ENCODE measurements at regions not wholly inside any gene's neighbourhood (a gene's known extent, or its start where the extent isn't known, plus 50 kb on each side); places are given as distances from the start of the nearest gene placed in this dataset.

DNA sequence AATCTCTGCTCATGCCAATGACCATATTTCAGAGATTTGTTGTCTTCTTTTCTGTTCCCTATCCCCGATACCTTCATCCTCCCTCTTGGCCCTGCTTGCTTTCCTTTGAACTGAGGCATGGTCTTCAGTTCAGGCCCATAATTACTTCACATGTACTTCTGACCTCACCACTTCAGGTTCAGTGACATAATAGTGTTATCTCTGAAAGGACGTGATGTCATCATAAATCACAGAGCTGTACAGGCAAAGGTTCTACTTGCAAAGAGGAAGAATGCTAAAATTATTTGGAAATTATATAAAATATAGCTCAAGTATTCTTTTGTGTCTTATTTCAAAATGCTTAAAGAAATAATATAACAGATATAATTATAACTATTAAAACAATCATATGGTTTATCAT lies 230.3 kb upstream of the ESRRG start:
- DNase-seq: no peak

DNA sequence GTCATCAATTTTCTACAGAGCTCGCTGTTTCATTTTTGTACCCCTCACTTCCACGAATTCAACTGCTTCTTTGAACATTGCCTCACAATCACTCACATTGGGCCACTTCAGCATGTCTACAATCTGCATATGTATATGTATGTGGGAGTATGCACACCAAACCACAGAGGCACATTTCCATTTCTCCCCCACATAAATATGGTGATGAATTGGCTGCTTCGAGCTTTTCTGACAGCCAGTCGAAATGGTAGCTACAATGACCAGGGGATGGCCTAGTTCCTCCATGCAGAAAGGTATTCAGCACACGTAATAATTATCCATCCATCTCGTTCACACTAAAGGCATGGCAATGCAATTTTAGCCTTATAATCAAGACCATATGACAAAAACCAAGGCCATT lies 229.6 kb upstream of the ESRRG start:
- no peak for DNase-seq

DNA sequence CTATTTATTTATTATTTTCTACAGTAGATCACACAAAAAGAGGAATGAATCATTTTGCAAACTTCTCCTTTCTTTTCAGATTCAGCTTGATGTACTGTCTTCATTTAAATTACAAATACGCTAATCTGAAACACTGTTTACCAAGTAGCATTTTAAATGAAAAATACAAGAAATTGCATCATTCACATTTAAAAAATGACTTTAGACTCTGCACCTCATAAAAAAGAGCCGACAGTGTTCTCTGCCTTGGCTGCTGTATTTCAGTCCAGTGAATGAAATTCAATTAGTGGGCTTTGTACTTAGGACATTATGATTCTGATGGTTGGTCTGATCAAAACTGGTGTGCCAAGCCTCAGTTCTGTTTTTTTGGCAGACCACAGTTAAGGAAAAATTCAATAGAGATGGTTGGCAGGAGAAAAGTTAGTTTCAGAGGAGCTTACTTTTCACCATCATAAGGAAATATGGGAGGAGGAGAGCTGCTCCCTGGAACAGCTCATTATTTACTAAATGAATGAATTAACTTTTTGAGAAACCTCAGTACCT lies 222.4 kb upstream of the ESRRG start:
- DNase-seq: no peak

DNA sequence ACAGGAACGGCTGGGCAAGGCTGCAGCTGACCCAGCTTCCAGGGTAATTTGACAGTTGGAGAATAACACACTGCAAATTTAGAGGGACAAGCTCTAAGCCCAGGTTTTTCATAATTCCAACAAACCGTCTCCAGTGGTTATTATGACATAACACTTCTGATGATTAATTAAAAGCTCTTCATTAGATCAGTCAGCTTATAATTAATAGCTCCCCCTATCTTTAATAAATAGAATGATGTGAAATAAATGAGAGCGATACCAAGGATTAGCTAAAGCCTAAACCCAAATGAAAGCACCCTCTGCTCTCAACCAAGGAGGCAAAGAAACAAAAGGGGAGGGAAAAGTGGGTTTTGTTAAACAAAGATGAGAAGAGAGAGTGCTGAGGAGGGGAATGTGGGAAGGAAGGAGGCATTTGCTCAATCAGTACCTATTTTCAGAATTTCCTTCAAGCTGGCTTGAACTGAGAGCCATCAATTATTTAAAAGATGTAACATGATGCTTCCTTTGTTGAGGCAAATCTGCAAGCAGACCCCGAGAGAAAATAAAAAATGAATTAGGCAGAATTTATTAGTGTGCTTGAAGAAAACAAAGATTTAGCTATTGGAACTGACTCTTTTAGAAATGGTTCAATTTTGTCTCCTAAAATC lies 221.8 kb upstream of the ESRRG start:
- DNase-seq: no peak

DNA sequence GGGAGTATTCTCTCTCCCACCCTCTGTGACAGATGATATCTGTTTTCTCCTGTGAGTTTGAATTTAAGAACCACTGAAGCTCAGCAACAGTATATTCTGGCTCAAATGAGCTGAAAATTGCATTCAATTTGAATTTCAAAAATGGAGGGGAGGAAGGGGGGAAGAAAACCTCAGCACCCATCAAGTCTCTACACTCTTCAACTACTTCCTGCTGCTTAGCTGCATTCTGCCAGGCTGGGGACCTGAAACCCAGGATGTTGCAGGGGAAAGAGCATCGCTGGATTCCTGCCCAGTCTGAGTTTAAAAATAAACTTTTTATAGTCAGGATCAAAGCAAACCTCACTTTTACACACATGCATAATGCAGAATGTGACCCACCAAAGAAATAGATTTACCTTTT lies 214.3 kb upstream of the ESRRG start:
- DNase-seq: no peak

DNA sequence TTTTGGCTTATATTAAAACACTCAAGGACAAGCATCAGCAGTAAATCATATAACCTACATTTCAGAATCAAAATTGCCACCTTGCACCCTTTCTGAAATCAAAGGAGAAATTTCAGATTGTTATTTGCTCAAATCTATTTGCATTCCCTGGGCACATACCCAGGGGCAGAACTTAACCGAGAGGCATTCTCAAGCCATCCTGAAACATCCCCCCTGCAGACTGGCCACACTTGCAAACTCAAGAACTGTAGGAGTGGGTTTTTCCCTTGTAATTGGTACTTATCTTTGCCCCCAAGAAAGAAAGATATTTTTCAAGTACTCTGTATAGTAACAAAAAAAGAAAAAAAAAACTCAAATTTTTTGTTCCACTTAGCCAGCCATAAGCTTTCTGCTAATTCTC lies 213.6 kb upstream of the ESRRG start:
- no peak for DNase-seq

DNA sequence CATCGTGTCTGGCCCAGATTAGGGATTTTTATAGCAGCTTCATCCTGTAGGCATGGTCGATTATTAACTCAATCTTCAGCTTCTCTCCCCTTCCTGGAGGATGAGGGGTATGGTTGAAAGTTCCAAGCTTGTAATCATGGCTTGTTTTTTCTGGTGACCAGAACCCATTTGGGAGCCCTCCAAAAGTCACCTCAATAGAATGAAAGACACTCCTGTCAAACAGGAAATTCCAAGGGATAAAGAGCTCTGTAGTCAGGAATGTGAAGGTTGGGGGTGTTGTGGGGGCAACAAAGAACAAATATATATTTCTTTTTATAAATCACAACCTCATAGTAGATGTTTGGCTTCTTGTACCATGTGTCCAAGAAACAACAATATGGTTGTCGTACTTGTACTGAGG lies 212.7 kb upstream of the ESRRG start:
- DNase-seq: no peak

DNA sequence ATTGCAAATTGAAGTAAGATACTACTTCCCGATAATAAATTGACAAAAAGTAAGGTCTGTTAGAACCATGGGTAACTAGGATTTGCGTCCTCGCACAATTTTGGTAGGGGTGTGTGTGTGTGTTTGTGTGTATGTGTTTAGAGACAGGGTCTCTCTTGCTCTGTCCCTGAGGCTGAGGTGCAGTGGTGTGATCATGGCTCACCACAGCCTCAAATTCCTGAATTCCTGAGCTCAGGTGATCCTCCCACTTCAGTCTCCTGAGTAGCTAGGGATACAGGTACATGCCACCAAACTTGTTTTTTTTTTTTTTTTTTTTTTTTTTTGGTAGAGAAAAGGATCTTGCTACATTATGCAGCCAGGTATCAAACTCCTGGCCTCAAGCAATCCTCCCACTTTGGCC lies 209.2 kb upstream of the ESRRG start:
- DNase-seq: no peak

DNA sequence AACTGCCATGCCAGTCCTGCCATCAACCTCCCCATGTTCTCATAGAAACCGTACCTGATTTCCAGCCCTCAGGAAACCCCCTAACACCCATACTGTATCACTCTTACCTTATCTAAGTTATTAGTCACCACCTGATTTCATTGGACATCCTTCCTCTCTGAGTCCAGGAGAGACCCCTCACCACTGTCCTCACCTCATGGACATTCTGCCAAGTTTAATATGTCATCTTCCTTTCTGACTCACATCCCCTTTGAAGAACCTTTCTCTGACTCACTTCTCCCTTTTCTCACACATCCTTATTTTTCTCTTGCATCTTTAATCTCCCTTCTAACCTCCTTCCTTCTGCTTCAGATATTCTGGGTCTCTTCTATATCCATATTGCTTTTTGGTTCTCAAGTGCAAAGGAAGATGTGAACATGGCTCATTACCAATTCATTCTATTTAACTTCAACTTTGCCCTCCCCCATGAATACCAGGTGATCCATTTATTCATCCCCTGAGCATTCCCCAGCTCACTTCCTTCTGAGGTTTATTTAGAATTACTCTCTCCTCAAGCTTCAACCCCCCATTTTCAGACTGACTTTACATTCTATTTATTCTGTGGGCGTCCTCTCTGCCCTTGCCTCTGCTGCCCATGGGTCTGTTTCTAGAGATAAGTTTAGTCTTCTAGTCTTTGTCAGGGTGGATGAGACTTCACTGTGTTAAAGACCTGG lies 206.8 kb upstream of the ESRRG start:
- DNase-seq: no peak

DNA sequence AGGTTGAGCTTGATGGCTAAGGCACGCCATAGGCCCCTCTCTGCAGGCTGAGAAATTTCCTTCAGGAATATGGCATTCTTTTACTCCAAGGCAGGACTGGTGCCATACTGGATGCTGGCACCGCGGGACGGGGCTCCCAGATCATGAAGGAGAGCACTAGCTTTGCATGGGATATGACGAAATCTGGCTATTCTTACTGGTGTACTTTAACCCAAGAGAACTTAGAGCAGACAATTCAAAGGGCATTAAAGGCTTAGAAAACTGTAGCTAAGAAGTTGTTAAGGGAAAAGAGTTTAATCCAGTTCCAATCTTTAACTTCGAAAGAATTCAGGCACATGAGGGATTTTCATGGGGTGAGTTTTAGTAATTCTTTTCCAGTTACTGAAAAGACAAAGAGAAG lies 204.4 kb upstream of the ESRRG start:
- no peak for DNase-seq

DNA sequence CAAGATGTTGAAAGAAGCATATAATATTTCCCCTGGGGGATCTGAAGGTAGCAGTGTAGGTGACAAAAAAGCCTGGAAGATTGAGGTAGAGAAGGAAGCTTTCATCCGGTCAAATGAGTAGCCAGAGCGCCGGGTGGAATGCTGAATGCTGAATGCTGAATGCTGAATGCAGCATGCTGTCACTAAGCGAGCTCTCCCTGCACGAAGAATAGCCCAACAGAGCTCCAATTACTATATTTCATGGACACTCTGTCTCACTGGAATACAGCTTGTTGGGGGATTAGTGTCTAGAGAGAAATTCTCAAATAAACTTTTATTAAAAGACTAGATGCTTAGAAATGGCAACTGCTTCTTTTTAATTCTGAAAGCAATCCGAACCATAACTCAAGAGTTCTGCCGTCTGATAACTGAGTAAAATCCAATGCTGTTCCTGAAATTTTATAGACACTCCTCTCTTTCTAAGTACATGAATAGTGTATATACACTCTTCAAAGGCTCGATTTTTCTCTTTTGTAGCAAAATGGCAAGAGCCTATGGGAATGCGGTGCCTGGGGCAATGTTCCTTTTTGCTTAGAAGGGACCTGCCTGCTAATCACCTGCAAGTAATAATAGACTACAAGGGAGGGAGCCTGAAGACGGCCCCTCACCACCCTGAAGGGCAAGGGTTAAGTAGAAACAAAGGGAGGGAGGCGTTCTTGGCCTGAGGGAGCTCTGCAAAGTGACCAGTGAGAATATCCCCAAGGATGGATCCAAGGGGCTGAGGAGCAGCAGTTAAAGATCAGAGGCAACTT lies 203.7 kb upstream of the ESRRG start:
- no peak for DNase-seq

DNA sequence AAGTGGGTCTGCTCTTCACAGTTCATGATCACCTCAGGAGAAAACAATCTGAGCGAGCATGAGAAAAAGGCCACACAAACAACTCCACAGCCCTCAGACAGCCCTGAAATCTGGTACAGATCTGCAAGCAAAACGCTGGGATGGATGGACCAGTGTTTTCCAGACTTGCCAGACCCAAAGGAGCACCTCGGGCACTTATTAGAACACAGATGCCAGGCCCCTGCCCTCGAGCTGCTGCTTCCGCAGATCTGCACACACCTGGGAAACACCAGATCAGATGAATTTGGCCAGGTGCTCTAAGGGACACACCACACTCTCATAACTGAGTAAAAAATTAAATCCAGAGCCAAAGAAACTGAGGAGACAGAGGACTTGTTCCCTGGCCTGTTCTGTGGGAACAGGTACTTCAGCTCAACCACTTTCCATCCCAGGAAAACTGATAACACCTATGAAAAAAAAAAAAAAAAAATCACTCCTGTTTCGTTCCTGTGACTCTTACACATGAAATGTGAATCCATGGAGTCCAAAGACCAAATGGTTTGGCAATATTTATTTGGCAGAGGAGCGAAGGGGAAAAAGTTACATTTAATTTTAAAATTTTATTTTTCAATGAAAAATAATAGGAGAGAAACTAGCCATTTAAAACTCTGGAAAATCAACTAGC lies 202.9 kb upstream of the ESRRG start:
- no peak for DNase-seq

DNA sequence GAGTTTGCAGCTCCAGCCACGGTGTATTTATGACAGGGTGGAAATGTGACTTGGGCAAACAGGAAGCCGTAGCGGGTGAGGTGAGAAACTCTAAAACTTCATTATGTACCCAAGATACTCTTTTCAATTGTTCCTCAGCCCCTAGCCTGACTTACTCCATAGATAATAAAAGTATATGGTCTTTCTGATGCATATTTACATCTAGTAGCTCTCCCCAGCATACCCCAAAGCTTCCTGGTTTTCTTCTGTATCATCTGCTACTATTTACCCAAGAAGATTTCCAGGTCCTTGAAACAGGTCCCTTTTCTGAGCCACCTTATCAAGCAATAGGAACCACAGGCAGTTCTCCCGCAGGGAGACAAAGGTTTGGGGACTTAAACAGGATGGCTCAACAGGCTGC lies 201.5 kb upstream of the ESRRG start:
- peak in 1 of 5 experiments; percentile 5 for DNase-seq

DNA sequence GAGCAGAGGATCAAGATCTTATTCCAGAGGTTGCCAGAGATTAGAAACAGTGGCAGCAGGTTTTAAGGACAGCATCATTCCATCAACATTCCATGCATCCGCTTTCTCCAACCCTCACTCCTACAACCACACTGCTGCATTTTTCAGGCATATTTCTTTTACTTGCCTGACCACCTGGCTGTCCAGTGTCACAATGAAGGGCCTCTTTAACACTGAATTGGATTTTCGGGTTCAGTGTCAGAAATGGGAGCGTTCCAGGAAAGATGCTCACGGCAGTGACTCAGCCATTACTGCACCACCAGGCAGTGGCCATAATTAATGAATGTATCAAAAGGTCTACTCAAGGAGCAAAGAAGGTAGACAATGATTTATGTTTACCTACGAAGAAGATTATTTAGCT lies 200.4 kb upstream of the ESRRG start:
- DNase-seq: no peak

DNA sequence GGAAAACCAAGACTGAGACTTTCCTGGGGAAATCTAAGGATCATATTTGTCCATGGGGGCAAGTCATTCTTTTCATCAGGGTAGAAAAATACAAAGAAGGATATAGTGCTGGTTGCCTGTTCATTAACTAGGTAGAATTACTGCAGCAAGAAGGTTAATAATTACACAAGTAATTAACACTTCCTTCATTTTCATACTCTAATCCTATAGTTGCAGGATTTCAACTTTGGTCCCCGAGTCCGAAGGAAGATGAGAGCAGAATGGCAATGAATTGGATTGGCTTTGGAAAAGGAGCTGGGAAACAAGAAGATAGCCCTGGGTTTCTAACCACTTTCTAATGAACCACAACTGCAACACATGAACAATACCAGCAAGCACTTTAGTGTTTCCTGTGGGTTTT lies 199.2 kb upstream of the ESRRG start:
- no peak for DNase-seq

DNA sequence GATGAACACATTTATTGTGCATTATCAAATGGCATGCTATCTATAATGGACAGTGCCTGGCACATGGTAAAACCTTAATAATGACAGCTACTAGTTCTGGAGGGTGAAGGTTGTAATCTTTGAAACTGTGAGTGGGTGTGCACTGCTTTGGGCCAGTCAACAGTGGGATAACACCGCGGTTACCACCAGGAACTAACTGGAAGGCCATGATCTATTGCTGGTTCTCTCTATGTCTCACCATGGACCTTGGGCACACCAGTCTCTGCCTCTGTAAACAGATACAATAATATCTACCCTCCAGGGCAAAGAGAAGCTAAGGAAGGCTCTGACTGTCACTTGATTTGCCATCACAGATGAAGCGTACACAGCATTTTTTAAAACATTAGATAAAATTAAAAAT lies 198.6 kb upstream of the ESRRG start:
- no peak for DNase-seq

DNA sequence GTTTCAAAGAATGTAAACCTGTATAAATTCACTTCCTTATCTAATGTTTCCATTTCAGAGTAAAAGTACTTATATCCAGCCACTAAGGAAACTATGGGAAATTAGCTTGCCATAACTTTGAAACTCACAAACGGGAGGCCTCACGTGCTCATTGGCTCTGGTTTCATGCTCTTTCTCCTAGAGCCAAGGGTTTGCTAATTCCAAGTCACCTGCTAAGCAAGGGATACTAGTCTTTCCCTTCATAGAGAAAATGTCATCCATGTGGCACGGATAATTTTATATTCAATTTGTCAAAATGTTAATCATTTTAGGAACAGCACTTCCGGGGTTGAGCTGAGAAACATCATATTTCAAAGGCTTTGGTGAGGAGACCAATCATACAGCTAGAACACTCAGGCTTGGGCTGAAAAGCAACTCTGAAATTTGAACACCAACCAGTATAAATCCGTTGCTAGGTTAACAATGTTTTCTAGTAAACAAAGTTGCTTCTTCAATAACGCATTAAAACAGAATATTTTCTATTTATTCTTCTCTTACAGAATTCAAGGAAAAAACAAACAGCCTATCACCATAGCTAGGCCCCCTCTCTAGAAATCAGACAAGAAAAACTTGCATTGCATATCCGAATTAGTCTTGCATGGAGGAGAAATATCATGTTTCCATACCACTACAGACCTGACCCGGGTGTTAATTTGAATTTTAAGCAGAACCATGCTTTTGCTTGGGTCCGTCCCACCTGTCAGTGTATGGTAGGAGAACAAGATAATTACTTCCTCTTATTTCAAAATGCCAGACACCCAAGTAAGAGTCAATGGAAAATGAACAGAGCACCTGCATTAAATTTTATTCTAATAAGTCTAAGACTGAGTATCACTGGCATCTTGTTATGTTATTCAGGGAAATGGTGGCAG lies 196.1 kb upstream of the ESRRG start:
- no peak for DNase-seq

DNA sequence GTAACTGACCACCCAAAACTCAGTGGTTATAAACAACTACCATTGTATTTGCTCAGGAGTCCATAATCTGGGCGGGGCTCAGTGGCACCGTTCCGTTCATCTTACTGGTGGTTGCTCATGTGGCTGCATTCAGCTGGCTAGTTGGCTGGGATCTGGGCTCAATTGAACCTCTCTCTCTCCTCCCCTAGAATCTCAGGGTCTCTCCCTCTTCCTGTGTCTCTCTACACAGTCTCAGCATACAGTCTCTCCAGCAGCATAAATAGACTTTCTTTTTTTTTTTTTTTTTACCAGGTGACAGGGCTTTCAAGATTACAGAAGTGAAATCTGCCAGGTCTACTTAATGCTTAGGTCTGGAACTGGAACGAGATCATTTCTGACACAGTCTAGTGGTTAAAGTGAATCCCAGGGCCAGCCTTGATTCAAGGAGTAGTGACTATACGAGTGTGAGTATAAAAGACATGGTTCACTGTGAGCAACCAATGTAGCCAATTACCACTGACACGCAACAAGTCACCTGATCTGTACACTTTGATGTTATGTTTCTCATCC lies 193.7 kb upstream of the ESRRG start:
- no peak for DNase-seq

DNA sequence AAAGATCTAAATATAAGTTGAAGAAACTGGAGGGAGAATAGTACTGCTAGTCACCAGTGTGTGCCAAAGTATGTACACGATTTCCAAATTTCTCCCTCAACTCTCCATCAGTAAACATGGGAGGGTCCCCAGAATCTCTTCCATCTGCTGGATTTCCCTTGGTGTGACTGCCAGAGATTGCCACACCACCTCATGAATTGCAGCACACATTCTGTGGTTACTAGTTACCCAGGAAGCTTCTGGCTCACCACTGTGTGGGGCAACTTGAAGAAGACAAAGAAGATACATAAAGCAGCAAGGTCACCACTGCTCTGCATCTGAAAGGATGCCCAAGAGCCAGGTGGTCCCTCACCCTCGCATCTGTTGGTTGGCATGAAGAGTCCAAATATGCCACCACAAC lies 191.7 kb upstream of the ESRRG start:
- DNase-seq: no peak

DNA sequence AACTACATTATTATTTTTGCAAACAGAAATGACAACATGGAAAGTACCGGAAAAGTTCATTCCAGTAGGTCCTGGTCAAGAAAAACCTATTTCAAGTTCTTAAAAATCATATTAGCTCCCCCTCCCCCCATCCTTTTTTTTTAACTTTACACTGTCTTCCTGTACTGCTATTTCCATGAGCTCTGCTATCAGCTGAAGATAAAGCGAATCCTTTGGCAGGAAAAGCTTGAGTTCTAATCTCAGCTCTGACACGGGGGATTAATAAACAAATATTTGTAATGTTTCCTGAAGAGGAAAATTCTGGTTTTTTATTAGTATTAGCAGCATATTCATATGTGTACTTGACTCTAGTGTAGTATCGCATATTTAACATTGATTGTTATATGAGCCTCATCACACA lies 190.7 kb upstream of the ESRRG start:
- DNase-seq: no peak

DNA sequence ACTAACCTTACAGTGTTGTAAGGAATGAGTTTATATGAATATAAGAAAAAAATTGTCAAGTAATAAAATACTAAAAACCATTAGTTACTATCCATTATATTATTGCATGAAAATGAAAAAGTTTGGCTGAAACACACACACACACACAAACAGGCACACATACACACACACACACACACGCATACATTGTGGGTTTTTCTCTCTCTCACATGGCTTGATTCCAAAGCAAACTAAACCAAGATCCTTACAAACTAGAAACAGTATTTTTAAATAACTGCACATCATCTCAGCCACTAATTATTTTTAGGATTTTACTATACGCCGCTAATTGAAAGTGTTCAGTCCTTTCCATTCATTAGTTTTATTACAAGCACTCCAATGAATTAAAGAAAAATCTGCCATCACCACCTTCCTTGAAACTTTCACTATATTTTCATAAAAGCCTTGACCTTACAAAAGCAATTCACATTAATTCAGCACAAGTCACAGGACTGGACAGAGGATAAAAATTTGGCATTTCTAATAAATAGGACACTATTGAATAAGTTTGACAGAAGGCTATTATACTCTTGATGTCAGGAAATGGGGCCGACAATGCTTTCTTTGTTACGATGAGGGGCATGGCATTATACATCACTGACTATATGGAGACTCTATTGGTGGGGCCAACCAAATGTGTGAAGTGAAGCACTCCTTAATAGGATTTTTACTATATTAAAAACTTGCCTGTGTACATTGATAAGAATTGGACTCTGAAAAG lies 187.0 kb upstream of the ESRRG start:
- no peak for DNase-seq
